Dedifferentiated amniotic fluid mesenchymal stem cell (primary cell): ENCODE measurements at regions not wholly inside any gene's neighbourhood (a gene's known extent, or its start where the extent isn't known, plus 50 kb on each side); places are given as distances from the start of the nearest gene placed in this dataset.

ENCODE experiments used
- DNase-seq: peaks from one replicate; pipeline ENCODE4 v3.0.0-alpha.2; 2016; ENCODE audit errors: extremely low spot score

DNA sequence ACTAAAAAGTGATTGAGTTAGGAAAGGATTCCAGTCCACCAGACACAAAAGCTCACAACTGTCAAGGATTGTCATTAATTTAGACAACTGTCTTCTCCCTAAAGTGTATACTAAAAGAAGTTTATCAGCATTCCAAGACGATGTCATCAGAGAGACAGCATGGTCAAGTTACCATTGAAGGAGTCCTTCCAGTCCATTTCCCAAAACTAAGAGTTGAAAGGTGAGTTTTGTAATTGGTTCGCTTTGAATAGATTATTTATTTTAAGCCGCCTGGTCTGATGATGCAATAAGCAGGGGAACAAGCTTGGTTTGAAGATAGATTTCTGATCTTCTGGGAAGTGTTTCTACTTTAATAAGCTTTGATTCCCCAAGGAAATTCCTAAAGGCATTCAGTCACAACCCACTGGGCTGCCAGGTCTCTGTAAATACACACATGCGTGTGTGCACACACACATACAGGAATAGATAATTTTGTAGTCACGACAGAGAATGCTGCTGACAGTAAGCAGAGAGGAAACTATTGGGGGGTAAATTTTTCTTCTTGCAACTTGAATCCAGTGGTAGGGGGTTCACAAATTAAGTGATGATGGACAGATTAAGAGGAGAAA, 234.8 kb downstream of the PIK3R1 start:
- DNase-seq, result no peak

DNA sequence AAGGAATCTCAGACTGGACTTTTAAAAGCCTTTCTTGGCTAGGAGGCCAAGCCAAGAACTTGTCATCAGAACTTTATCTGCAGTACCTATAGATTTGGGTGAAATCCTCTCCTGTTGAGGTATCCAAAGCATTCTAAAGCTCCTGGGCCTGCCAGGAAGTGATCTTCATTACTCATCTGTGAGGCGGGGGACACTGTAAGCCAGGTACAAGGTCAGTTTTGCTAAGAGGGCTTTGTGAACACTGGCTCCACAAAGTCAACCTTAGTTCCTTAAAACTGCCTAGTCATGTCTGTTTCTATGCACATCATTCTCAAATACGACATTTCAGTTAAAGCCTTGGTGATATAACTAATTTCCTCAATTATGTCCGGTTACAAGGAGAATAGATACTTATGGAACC, 236.7 kb downstream of the PIK3R1 start:
- no peak for DNase-seq

- no peak for DNase-seq
Measured at GRCh38 chr5:68454172-68454571, 238.6 kb downstream of the PIK3R1 start.

- no peak for DNase-seq
Measured at GRCh38 chr5:68454766-68455165, 239.2 kb downstream of the PIK3R1 start.

DNA sequence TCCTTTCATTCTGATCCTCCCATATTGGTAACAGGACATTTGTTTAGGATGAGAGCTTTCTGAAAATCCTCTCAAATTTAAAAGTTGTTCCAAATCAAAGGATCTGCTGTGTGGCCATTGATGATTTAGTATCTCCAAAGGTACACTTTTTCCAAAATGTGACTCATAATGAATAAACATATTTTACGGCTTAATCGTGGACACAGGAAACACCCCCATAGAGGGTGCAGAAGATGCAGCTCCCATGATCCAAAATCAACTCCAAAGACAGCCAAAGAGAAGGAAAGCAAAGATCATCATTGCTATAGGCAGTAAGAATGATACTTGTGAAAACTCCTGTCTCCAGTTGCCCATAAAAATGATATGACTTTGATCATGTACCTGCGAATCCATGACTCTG, 239.7 kb downstream of the PIK3R1 start:
- DNase-seq, result no peak

DNA sequence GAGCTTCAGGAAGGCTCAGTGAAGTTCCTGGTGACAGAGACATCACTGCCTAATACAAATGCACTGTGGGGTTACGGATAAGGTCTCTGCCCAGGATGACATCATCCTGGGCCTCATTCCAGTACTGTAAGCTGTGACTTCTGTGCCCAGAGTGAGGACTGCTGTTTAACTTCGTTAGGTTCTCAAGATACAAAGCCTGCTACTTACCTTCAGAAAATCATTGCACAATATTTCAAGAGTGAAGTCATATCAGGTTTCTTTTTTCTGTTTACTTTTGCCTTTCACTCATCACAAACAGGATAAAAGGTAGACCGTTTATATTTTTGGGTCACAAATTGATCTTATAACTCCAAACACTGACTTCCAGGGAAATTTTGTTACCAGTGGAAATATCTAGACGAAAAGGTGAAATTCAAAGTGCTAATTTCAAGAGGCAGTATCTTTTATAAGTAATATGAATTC, 241.2 kb downstream of the PIK3R1 start:
- DNase-seq, result peak; percentile 33

- no peak for DNase-seq
Measured at GRCh38 chr5:68457285-68457684, 241.7 kb downstream of the PIK3R1 start.

GRCh38 chr5:68458416-68459021, 243.0 kb downstream of the PIK3R1 start:
- DNase-seq, result no peak

- DNase-seq, result no peak
Measured at GRCh38 chr5:68459093-68459809, 243.7 kb downstream of the PIK3R1 start.

- DNase-seq, result no peak
Measured at GRCh38 chr5:68459810-68460139, 244.2 kb downstream of the PIK3R1 start.

DNA sequence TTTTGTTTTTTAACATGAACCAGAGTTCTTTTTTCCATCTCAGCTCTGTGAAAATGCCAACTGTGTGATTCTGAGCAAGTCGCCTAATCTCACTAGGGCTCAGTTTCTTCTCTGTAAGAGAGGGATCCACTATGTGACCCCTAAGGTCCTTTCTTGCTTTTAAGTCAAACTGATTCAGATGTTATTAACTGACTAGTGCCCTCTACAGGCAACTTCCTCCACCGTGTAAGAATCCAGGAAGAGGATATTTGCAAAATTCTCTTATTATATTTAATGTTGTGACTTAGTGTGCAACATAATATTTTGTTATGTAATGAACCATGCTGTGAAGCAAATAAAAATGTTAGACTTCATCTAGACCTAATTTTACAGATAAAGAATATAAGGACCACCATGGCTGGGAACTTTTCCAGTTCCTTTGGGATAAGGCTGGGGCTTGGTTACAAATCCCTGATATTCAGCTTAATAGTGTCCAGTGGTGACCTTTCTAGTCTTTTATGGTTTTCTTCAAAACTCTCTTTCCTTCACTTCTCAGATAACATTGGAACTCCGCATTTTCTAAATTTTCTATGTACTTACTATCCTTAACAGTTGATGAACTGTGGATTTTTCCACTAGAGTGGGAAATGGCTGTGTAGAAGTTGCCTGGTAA, 244.7 kb downstream of the PIK3R1 start:
- peak; percentile 63 for DNase-seq

- no peak for DNase-seq
Measured at GRCh38 chr5:68463606-68464005, 248.1 kb downstream of the PIK3R1 start.

- no peak for DNase-seq
Measured at GRCh38 chr5:68464424-68464823, 248.9 kb downstream of the PIK3R1 start.

GRCh38 chr5:68465133-68465532, 249.6 kb downstream of the PIK3R1 start:
- DNase-seq, result no peak

DNA sequence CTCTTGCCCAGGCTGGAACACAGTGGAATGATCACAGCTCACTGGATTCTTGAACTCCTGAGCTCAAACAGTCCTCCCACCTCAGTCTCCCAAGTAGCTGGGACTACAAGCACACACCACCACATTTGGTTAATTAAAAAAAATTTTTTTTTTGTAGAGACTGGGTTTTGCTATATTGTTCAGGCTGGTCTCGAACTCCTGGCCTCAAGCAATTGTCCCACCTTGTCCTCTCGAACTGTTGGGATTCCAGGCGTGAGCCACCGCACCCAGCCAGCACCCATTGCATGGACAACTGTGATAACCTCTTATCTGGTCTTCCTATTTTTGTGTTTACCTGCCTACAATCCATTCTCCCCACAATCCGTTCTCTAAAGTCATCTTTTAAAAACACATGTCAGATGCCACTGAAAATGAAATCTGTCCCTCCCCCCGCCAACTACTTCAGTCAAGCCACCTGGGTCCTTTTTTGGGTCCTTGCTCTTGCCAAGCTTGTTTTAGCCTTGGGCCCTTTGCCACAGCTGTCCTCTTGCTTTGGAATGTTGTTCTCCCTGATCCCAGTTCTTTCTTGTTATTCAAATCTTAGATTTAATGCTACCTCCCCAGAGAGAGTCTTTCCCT, 250.5 kb downstream of the PIK3R1 start:
- DNase-seq, result no peak

DNA sequence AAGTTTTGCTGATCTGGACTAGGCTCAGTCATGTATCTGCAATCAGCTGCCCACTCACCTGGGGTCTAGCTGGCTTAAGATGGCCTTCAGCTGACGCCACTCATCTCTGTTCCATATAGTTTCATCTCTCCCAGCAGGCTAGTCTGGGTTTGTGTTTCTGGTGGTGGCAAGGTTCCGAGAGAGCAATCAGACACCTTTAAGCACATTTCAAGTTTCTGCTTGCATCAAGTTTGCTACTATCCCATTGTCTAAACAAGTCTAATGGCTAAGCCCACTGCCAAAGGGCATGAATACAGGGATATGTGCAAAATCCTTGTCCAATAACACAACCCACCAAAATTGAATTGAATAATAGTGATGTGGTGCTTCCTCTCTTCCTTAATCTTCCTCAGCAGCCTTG, 251.7 kb downstream of the PIK3R1 start:
- no peak for DNase-seq

GRCh38 chr5:68467794-68468193, 252.2 kb downstream of the PIK3R1 start:
- no peak for DNase-seq

- DNase-seq, result no peak
Measured at GRCh38 chr5:68468322-68468721, 252.8 kb downstream of the PIK3R1 start.

GRCh38 chr5:68475476-68475983, 260.0 kb downstream of the PIK3R1 start:
- no peak for DNase-seq

- DNase-seq, result no peak
Measured at GRCh38 chr5:68476854-68477253, 261.3 kb downstream of the PIK3R1 start.

DNA sequence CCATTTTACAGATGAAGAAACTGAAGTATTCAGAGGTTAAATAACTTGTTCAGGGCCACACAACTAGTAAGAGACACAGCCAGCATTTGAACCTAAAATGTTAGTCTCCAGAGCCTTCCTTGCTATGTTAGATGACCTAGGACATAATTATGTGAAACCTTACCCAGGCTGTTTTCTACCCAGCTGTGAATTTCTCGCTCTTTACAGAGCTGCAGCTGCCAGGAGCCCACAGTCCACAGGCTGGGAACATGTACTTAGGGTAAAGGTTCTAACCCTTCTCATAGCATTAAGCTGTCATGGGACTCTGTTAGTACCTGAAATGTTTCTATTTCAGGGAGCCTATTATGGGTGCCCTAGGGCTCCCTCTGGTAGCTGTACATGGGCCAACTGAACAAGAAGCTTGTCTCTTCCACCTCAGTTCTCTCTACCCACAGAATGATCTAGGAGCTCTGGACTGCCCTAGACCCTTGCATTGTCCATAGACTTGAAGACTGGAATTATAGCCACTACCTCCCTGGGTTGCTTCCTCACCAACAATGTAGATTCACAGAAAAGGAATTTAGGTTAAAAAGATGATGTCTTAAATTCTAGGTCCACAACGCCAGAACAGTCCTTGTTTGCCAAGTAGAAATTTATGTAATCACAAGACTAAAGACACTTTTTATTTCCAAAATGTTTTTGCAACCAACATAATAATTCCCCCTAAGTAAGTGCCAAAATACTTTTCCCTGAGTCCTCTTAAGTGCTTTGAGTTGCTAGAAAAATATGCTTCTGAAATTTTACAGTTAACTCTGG, 262.9 kb downstream of the PIK3R1 start:
- DNase-seq, result peak; percentile 46
